ENCODE measurements at regions not wholly inside any gene's neighbourhood (a gene's known extent, or its start where the extent isn't known, plus 50 kb on each side); places are given as distances from the start of the nearest gene placed in this dataset.

DNA sequence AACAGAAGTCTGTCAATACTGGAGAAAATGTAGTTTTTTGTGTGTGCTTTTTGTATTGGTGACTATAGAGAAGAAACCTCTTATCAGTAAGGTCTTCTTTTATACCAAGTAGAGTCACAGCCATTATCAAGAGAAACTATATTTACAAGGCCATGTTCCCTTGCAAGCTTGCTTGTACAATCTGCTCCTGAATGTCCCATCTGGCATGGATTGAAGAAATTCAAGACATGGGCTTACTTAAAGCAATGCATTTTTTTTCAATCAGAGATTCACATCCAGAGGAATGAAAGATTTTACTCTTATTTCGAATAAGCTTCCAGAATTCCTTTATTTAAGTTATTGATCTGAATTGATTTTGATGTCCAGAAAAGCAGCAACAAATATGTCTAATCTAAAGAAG, 537.3 kb upstream of the RPS6KA3 start:
- Histone ChIP-seq H3K9me2 (ENCODE audit: insufficient read depth) (no peaks in the 10 kb centered on the region), H3K27me3 (ENCODE audit: insufficient read depth, low read length) (no peaks in the 10 kb centered on the region), H3K4me3 (replicated peaks in 1 of 2; ENCODE audit: low read depth in 1 of 2, low read length in 2 of 2) (no peak overlapping the region), H4K20me1 (ENCODE audit: insufficient read depth) (no peaks in the 10 kb centered on the region), H3K4me2 (ENCODE audit: low read length) (no peak overlapping the region), H3K27ac (ENCODE audit: low read depth, low read length) (no peak overlapping the region), H3K9me3 (ENCODE audit: control insufficient read depth in 1 of 2, insufficient read depth in 1 of 2, low read depth in 1 of 2, low read length in 2 of 2) (no peaks in the 10 kb centered on the region), H3K36me3 (ENCODE audit: control insufficient read depth in 1 of 2, insufficient read depth in 2 of 2, low read length in 2 of 2) (no peaks in the 10 kb centered on the region), H3K9ac (ENCODE audit: low read length) (no peak overlapping the region), H3K79me2 (ENCODE audit: insufficient read depth, low read length) (no peaks in the 10 kb centered on the region), H3K4me1 (ENCODE audit: control insufficient read depth in 1 of 2, insufficient read depth in 2 of 2, low read length in 2 of 2) (no peaks in the 10 kb centered on the region), H2AFZ (ENCODE audit: low read depth, low read length, poor library complexity, severe bottlenecking) (no peak overlapping the region)
- intact Hi-C loops (cut with micrococcal nuclease), result no loop called here
- ChIA-PET POLR2A (no interaction called here), CTCF (no interaction called here), RAD21 (ENCODE audit: low non-redundant PET in 1 of 2, low total read pairs in 2 of 2, uncharacterized antibody in 2 of 2, unreplicated experiment in 2 of 2) (no interaction called here)
- TF ChIP-seq JUND (IDR thresholded peaks at IDR 0.05) (no peak), SRF (IDR thresholded peaks at IDR 0.05; ENCODE audit: low read depth) (no peak), POLR2AphosphoS5 (IDR thresholded peaks at IDR 0.05; ENCODE audit: low read depth, low read length) (no peak), SIN3A (IDR thresholded peaks at IDR 0.05; ENCODE audit: low read depth) (no peak), FOSL1 (IDR thresholded peaks at IDR 0.05; ENCODE audit: low read depth) (no peak), EGR1 (IDR thresholded peaks at IDR 0.05; ENCODE audit: low read depth) (no peak), SP1 (IDR thresholded peaks at IDR 0.05; ENCODE audit: low read depth) (no peak), ELF1 (IDR thresholded peaks at IDR 0.05; ENCODE audit: borderline replicate concordance, low read depth) (no peak), RAD21 (IDR thresholded peaks at IDR 0.05; ENCODE audit: low read depth) (no peak), EZH2 (IDR thresholded peaks at IDR 0.05) (no peak), YY1 (IDR thresholded peaks at IDR 0.05; ENCODE audit: extremely low read depth, insufficient replicate concordance, low read depth, low read length) (no peak), ZNF274 (IDR thresholded peaks at IDR 0.05; ENCODE audit: low read depth, low read length) (no peak), ZFX (IDR thresholded peaks at IDR 0.05) (no peak)
- TF ChIP-seq, protein P1, sequence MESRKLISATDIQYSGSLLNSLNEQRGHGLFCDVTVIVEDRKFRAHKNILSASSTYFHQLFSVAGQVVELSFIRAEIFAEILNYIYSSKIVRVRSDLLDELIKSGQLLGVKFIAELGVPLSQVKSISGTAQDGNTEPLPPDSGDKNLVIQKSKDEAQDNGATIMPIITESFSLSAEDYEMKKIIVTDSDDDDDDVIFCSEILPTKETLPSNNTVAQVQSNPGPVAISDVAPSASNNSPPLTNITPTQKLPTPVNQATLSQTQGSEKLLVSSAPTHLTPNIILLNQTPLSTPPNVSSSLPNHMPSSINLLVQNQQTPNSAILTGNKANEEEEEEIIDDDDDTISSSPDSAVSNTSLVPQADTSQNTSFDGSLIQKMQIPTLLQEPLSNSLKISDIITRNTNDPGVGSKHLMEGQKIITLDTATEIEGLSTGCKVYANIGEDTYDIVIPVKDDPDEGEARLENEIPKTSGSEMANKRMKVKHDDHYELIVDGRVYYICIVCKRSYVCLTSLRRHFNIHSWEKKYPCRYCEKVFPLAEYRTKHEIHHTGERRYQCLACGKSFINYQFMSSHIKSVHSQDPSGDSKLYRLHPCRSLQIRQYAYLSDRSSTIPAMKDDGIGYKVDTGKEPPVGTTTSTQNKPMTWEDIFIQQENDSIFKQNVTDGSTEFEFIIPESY (IDR thresholded peaks at IDR 0.05; ENCODE audit: extremely low read depth, insufficient replicate concordance, low read length), result no peak
- TF ChIP-seq, protein P2, sequence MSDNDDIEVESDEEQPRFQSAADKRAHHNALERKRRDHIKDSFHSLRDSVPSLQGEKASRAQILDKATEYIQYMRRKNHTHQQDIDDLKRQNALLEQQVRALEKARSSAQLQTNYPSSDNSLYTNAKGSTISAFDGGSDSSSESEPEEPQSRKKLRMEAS (IDR thresholded peaks at IDR 0.05), result no peak
- BruUV-seq (replicated peaks), result no TSS peak
- no peak for DNase-seq (ENCODE audit: low read depth, low spot score)
- ATAC-seq, result no peak
